MM.1S (cell line): ENCODE measurements at regions not wholly inside any gene's neighbourhood (a gene's known extent, or its start where the extent isn't known, plus 50 kb on each side); places are given as distances from the start of the nearest gene placed in this dataset.

ENCODE experiments used
- EZH2 ChIP-seq: fragments of 300-600 bp; sonication (generic); optimal IDR thresholded peaks from 2 replicates; pipeline ENCODE3; 2017; ENCODE audit warnings: low read depth, mild to moderate bottlenecking, antibody characterized with exemption, low read length, mixed read lengths
- TF ChIP-seq, protein P1 (sequence below): fragments of 300-600 bp; sonication (generic); IDR thresholded peaks from 2 replicates; pipeline ENCODE4 v1.5.1; 2016; ENCODE audit warnings: antibody characterized with exemption, low read length, mixed read lengths

DNA sequence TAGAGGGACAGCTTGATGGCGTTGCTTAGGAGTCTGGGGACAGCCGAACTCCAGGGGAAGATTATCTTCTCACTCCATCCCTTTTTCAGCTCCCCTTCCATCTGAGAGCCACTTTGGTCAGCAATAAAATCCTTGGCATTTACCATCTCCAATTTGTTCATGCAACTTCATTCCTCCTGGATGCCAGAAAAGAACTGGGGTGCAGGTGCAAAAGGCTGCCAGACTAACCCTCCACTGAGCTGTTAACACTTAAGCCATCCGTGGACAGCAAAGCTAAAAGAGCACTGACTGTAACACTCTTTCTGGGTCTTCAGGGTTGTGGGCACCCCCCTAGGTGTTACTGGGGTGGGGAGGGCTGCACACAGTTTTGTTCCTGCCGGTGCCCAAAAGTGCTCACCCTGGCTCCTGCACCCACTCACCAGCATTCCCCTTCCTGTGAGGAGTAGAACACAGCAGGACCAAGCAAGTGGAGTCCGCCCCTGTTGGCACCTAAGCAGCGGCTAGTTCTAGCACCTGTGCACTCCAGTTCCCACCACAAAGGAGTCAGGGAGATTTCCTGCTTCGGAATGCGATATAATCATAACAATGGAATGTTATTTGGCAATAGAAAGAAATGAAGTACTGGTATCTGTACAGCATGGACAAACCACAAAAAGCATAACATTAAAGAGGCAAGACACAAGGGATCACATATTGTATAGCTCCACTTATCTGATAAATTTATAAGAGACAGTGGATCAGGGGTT lies 95.1 kb downstream of the NPY start:
- no peak for TF ChIP-seq EZH2
- TF ChIP-seq, protein P1, sequence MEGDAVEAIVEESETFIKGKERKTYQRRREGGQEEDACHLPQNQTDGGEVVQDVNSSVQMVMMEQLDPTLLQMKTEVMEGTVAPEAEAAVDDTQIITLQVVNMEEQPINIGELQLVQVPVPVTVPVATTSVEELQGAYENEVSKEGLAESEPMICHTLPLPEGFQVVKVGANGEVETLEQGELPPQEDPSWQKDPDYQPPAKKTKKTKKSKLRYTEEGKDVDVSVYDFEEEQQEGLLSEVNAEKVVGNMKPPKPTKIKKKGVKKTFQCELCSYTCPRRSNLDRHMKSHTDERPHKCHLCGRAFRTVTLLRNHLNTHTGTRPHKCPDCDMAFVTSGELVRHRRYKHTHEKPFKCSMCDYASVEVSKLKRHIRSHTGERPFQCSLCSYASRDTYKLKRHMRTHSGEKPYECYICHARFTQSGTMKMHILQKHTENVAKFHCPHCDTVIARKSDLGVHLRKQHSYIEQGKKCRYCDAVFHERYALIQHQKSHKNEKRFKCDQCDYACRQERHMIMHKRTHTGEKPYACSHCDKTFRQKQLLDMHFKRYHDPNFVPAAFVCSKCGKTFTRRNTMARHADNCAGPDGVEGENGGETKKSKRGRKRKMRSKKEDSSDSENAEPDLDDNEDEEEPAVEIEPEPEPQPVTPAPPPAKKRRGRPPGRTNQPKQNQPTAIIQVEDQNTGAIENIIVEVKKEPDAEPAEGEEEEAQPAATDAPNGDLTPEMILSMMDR = no peak
